ENCODE measurements at regions not wholly inside any gene's neighbourhood (a gene's known extent, or its start where the extent isn't known, plus 50 kb on each side); places are given as distances from the start of the nearest gene placed in this dataset.

GRCh38 chr4:100581337-100581736 lies 63.5 kb upstream of the EMCN start:
- TF ChIP-seq, protein P1, sequence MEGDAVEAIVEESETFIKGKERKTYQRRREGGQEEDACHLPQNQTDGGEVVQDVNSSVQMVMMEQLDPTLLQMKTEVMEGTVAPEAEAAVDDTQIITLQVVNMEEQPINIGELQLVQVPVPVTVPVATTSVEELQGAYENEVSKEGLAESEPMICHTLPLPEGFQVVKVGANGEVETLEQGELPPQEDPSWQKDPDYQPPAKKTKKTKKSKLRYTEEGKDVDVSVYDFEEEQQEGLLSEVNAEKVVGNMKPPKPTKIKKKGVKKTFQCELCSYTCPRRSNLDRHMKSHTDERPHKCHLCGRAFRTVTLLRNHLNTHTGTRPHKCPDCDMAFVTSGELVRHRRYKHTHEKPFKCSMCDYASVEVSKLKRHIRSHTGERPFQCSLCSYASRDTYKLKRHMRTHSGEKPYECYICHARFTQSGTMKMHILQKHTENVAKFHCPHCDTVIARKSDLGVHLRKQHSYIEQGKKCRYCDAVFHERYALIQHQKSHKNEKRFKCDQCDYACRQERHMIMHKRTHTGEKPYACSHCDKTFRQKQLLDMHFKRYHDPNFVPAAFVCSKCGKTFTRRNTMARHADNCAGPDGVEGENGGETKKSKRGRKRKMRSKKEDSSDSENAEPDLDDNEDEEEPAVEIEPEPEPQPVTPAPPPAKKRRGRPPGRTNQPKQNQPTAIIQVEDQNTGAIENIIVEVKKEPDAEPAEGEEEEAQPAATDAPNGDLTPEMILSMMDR (IDR thresholded peaks at IDR 0.05), result no peak
- TF ChIP-seq POLR2A (IDR thresholded peaks at IDR 0.05), result no peak

Data from prostate gland (tissue), 2 donors.